GM18508 (cell line): ENCODE measurements at regions not wholly inside any gene's neighbourhood (a gene's known extent, or its start where the extent isn't known, plus 50 kb on each side); places are given as distances from the start of the nearest gene placed in this dataset.

Source experiments
- ATAC-seq: cut with Tn5 transposase; IDR thresholded peaks from one replicate; pipeline ENCODE4 v1.9.1; 2021; ENCODE audit warnings: moderate number of reproducible peaks; ENCODE audit not compliant: insufficient read depth, unreplicated experiment

DNA sequence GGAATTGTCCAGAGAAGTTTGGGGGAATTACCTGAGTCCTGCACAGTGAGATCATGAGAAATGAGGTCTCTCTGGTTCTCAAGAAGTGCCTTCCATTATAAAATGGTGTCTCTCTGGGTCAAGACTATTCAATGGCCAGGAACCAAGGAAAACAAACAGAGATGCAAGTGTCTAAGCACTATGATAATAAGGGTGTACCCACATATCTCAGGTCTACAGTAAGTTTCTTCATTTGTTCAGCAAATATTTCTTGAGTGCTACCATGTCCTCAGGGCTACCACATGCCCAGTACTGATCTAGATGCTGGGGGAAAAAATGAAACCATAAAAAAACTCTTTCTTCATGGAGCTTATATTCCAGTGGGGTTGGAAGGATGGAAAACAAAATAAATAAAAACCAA, 170.0 kb downstream of the ACKR3 start:
- no peak for ATAC-seq

DNA sequence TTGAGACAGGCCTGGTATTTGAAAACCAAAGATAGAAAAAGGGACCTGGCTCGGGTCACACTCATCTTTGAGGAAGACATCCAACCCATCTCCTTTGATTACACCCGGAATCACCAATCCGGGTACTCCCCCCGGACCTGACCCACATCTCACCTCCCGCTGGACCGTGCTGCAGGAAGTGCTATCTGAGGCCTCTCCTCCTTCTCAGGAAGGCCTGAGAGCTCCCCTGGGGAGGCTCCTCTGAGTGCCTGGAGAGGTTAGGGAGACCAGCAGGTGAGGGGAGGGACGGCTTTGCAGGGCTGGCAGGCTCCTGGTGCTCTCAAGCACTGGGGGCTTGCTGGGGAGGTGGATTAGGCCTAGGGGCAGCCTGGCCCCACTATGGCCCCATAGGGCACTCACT, 170.9 kb downstream of the ACKR3 start:
- no peak for ATAC-seq

DNA sequence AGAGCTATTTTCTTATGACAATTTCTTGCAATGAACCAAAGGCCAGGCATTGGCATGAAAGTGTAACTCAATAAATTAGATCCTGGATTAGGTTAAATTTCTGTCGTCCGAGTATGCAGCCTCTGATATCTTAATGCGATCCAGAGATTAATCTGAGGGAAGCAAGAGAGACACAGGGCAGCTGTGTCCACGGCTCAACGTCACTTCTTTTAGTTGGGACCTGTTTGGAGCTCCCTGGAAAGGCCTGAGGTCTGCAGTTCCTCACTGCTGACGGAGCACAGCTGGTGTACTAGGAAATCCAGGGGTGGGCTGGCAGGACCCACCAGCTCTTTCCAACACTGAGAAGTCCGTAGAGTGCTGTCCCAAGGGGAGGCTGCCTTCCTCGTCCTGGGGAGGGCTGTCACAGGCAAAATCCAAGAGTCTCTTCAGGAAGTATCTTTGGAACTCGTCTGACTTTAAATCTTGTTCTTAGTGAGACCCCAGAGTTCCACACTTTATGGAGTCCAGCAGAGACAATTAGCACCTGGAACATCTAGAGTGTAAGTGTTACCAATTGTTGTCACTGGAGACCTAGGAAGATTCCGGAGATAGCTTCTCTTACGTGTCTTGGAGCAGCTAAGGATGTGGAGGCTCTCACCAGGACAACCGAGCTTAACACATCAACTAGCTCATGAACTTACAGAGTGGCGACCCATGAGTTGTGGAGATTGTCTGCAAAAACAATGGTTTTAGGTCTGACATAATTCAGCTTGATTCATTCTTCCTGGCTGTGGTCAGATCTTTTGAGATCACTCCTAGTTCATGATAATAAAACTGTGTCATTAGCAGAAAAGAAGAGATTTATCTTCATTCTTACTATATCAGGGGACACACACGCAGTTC, 173.7 kb downstream of the ACKR3 start:
- no peak for ATAC-seq

DNA sequence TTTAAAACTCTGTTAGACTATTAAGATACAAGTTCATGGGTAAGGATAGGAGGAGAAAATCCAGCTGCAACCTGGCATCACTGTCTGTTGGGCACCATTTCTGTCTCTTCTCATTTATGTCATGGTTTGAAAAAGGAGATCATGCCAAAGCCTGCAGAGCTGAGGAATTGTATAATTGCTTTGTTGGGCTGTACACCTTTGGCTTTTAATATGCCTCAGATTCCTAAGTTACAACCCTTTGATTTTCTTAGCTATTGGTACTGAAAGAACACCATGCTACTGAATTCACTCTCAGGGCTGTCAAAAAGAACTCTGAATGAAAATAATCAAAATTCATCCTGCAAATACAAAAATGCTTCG, 174.3 kb downstream of the ACKR3 start:
- no peak for ATAC-seq

DNA sequence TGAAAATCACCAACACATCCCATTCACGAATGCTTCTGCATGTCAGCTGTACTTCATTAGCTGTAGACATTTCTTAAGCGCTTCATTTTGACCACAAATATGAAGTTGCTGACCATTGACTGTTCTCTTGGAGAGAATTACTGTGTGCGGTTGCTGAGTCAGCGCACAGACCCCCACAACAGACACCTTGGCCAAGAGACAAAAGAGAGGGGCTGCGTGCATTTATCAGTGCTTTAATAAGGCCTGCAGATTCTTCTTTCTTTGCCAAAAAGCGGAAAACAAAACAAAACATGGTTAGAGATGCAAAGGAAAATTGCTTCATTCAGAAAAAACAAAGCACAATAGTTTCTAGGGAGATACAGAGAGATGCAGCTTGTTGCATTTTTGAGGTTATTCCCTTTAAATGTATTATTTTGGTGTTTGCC, 174.7 kb downstream of the ACKR3 start:
- no peak for ATAC-seq

DNA sequence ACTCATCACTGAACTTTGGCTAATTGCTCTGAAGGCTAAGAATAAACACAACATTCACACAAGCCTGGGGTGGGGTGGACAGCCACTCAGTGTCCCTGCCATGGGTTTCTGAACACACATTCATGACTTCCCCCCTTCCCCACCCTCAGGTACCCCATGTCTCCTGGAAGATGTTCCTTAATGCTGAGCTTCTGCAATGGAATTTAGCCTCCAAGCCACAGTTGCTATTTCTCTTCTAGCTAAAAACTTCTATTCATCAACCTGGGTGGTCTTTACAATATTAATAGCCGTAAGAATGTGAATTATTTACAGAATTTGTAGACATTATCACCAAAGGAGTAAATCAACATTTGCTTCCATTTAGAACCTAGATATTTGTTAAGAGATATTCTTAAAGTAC, 175.1 kb downstream of the ACKR3 start:
- no peak for ATAC-seq

DNA sequence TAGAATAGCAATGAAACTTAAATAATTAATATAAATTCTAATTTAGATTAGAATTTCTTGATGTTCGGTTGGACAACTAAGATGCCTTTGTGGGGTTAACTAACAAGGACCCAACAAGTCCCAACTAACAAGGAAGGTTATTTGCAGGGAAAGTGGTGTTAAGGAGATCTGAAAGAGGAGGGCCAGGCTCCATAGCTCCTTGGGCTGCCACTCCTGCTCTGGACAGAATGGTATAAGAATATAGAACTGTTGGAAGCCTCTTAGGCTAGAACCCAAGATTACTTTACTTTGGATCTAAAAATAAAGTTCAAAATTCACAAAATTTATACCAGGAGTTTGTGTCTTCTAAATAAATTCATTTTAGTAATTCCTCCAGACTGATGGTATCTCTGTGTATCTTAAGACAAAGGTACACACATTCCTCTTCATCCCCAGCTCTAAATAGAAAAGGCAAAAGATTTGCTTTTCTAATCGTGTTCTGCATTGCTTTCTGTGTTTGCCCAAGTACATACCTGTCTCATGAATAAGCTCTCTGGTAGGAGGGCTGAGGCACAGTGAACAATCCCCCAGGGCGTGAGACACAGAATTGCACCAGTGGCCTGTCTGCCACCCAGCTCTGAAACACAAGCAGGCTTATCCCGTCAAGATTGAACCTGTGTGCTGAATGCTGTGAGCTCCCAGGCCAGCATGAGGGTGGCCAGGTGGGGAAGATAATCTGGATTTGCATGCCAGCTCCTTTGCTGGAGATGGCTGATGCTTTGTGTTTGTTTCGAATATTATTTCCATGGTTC, 176.0 kb downstream of the ACKR3 start:
- ATAC-seq = no peak

DNA sequence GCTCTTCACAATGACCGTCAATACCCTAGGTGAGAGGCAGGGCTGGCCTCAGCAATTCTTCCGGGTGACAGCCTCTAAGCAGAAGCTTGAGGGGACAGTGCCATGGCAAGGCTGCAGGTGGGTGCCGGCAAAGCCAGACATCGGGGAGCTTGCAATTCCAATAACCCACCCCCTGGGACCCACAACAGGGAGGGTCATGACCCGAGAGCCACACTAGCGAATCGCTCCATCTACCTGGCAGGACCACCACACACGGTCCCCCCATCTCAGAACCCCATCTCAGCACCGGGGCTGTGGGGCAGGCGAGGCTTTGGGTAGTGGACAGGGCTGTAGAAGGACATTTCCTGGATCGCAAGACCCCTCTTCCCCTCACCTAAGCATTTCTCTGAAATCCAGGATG, 177.2 kb downstream of the ACKR3 start:
- ATAC-seq = no peak

DNA sequence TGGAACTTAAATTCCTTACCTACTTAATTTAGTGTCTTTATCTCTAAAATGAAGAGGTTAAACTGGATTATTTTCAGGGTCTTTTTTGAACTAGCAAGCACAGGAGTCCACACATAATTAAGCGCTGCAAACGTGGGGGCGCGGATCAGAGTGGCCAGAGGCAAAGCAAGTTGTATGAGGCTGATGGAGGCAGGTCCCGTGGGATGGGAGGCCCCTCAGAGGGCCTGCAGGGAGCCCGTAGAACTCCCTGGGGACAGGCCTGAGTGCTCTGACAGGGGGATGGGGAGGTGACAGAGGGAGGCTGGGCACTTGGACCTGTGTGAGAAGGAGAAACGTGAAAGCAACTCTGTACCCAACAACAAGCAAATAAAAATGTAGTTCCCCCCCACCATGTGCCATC, 177.8 kb downstream of the ACKR3 start:
- ATAC-seq = no peak

DNA sequence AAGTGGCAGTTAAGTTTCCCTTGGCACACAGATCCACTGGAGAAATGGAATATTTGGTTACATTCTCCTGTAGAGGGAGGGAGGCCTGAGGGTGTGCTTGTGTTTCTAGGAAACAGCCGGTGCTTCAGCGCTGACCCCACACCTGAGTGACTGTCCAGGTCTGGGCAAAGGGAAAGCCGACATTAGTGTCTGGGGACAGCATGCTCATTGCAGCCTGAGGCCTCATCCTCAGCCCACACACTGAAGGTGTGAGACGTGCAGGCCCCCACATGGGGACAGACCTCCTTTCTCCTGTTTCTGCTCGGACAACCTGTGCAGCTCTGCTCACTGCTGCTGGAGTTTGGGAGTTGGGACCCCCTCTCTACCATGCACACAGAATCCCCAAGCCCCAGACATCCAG, 178.3 kb downstream of the ACKR3 start:
- no peak for ATAC-seq

DNA sequence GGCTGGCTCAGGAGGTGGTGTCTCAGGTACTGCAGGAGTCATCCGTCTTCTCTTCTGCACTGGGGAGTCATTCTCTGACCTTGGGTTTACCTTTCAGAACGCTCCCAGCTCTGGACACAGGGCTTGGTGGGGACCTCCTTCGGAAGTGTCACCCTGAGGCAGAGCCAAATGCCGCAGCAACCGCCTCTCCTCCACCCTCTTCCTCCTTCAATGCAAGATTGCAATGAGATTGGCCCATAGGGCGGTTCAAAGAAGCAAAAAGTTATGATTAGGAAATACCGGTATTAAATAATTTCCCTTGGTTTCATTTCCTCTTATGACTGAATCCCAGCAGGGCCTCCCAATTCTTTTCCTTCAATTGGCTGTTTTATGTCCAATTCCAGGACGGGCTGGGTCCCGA, 178.8 kb downstream of the ACKR3 start:
- no peak for ATAC-seq

DNA sequence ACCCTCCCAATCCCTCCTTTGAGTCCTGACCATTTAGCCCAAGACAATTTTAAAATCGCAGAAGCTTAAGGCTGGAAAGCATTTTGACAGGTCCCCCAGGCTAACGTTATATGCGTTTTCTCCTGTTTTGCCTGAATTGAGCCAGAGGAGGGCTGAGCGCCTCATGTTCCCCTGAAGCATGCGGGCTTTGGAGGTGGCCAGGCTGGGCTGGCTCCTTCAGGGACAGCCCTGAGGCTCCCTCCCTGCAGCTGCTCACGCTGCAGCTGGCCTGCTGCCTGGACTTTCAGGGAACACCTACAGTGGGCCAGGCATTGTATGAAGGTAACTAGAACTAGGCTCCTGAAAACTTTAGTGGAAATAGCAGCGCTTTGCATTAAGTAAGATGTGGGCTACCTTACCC, 179.2 kb downstream of the ACKR3 start:
- no peak for ATAC-seq

DNA sequence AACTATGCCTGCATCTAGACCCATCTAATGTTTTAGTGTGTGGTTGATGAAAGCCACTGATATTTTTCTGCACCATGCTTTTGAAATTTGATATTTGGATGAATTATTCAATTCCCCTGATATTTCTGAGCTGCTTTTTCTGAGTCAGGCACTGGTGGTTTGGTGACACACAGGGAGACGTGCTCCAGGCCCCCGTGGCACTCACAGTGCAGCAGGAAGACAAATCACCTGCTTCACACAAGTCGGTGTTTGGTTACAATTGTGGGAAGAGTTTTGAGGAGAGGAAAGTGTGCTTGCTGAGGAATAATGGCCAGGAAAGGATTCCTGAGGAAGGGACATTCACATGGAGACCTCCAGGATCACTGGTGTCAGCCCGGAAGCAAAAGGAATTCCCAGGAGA, 179.7 kb downstream of the ACKR3 start:
- ATAC-seq = no peak

DNA sequence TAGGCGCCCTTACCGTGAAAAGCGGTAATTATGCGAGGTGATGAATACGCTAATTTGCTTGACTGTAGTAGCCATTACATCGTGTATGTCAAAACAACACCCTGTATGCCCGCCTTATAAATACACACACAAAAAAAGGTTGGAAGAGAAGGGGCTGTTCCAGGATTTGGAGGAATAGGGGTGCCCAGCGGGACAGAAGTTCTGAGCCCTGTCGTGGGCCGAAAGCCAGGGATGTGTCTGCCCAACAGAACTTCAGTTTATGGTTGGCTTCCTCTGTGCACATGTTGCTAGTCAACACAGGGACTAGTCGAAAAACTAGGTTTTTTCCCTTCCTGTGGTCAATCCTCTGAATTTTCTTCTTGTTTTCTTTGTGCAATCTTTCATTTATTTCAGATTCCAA, 182.5 kb downstream of the ACKR3 start:
- ATAC-seq = no peak

DNA sequence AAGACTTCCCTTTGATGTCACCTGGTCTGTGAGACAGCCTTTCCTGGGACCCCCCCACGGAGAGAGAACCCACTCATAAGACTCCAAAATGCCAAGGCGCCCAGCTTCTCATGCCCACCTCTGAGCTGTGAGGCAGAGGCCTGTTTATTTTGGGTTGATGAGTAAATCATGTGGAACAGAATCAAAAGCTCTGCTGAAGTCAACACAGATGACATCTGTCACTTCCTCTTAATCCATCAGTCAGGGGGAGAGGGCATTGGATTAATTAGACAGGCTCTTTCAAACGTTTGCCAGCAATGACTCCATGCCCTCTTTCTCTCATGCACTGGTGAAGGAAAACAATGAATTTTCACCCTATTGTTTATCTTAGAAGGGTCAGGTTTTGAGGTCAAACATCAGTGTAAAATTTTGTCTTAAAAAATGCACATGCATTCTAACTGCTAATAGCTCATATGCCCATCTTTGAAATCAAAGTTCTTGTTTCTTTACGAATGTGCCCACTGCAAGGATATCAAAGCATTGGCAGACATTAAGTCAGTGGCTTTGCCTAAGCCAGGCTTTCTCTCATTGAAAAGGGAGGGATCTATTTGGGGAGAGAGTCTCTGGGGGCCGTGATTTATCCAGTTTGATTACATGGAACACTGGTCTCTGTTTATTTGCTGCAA, 184.1 kb downstream of the ACKR3 start:
- ATAC-seq = no peak

DNA sequence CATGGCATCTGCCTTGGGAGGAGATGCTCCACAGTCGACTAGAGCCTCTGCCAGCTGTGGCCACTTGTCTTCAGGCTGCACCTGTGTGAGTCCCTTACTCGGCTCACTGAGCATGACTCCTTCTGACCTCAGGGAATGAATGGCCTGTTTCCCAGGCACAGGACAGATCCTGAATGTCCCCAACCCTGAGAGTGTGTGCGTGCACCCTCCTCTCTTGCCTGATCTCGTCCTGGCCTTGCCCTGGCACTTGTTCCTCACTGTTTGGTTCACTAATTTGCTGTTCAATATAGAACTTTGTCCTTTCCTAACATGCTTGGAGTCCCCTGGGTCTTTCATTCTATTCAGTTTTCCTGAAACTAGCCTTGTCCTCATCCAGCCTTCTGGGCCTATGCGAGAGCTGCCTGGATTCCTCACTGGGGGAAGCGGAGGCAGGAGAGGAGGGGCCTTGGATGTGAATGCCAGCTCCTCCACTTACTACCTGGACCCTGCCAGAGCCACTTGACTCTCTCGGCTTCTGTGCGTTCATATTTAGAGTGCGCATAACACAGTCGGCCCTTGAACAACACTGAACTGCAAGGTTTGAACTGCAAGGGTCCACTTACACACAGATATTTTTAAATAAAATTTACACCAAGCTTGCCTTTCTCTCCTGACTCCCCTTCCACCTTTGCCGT, 184.8 kb downstream of the ACKR3 start:
- no peak for ATAC-seq

DNA sequence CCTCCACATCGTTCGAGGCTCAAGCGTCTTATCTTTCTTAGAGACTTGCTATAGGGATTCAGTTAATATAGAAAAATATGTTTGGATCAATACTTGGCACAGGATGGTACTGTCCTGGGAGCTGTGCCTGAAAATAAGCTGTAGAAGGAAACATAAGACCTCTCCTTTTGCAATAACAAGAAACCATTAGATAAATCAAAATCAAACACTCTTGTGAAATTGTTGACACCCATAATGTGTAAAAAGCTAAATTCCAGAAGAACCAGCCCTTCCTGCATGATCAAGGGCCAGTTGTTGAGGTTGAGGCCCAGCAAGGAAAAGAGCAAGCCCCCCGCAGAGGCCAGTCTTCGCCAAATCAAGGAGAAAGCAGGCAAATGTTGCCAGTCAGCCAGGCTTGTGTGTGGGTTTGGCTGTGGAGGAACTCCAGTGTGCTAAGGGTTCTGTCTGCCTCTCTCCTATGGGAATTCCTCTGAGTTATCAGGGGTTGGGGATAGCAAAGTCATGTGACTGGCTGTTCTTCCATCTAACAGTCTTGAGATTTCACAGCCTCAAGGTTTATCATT, 185.7 kb downstream of the ACKR3 start:
- no peak for ATAC-seq

DNA sequence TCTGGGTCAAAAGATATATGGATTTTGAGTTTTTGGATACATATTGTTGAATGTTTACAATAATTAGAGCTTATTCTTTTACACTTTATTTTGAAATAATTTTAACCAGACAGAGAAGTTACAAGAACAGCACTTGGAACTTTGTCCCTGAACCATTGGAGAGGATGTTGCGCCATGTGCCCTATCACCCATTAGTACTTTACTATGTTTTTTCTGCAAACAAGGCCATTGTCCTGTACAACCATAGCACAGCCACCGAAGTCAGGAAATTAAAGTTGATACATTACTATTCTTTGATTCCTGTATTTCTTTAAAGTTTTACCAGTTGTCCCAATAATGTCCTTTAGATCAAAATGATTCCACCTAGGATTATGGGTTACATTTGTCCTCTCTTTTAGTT, 188.8 kb downstream of the ACKR3 start:
- ATAC-seq = no peak

DNA sequence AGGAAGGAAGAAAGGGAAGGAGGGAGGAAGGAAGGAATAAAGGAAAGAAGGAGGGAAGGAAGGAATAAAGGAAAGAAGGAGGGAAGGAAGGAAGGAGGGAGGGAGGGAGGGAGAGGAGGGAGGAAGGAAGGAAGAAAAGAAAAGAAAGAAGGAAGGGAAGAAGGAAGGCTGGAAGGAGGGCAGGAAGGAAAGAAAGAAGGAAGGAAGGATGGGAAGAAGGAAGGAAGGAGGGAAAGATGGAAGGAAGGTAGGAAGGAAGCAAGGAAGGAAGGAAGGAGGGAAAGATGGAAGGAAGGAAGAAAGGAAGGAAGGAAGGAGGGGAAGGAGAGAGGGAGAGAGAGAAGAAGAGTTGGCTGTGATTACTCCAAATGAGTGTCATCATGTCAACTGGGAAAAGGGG, 190.6 kb downstream of the ACKR3 start:
- ATAC-seq = no peak

DNA sequence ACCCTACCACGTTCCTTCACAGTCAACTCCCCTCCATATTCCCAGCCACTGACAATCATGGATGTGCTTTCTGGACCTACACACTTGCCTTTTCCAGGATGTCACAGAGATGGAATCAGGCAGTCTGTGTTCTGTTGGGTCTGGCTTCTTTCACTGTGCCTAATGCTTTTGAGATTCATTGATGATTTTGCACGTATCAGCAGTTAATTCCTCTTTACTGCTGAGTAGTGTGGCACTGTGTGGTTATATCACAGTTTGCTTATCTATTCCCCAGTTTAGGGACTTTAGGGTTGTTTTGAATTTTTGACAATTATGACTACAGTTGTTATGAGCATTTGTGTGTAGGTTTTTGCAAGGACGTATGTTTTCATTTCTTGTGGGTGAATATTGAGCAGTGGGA, 191.7 kb downstream of the ACKR3 start:
- no peak for ATAC-seq
